SK-N-SH treated with all-trans-retinoic acid at 6 μM for 48 hours (cell line): ENCODE measurements at regions not wholly inside any gene's neighbourhood (a gene's known extent, or its start where the extent isn't known, plus 50 kb on each side); places are given as distances from the start of the nearest gene placed in this dataset.

Experiments used
- RARB ChIP-seq: fragments of 250-450 bp; sonication (Bioruptor Pico); IDR thresholded peaks from 2 replicates; pipeline ENCODE4 v1.8.0; 2021; ENCODE audit warnings: mild to moderate bottlenecking, moderate library complexity
- SNAI2 ChIP-seq: fragments of 250-450 bp; sonication (Bioruptor Pico); IDR thresholded peaks from 2 replicates; pipeline ENCODE4 v1.5.0; 2020; ENCODE audit warnings: mild to moderate bottlenecking, moderate library complexity
- TOX ChIP-seq: fragments of 250-450 bp; sonication (Bioruptor Pico); IDR thresholded peaks from 2 replicates; pipeline ENCODE4 v1.8.0; 2021; ENCODE audit warnings: mild to moderate bottlenecking, moderate library complexity, borderline replicate concordance

DNA sequence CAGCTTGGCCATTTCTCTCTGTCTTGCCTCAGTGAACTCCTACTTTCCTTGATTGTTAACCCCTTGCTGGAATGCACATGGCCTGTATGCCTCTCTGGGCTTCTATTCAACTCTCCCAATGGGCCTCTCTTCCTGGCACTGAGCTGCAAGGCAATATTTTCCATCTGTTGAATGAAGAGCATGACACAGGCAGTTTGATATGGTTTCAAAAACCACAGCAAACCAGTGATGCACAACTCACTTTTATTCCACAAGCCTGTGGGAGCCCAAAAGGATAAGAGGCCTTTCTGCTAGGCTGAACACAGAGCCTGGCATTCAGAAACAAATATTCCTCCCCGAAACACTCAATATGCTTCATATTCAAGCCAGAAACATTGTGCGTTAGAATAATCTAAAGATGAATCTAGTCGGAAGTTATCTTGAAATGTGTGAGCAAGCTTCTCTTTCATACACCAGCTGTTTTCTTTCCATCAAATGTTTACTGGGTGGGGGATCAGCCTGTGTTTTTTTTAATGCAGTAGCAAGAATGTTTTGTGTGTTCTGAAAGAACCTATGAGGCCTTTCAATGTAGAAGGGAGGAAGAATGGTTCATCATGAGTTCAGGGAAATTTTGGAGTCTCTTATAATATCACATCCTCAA lies 443.1 kb upstream of the SPRY2 start:
- TF ChIP-seq SNAI2 (no peak), RARB (CRISPR knock-in tag) (no peak), TOX (no peak)
